K562 (cell line): ENCODE measurements at regions not wholly inside any gene's neighbourhood (a gene's known extent, or its start where the extent isn't known, plus 50 kb on each side); places are given as distances from the start of the nearest gene placed in this dataset.

Experiments
- ATAC-seq: fragments of 200-7000 bp; cut with Tn5 transposase; 3 replicates; pipeline ENCODE4 v1.9.1; 2020; ENCODE audit warnings: moderate library complexity
- BruUV-seq: library from RNA; stranded (reverse); fragments of 400-500 nt; replicated peaks from 2 replicates; lab custom pipeline; 2021; lab: Mats Ljungman, UMichigan
- CTCF ChIA-PET: fragments of 300-600 bp; formaldehyde crosslinking; extraction: SDS; loops from one replicate; lab custom pipeline; 2021; ENCODE audit warnings: low intra/inter-chr PET ratio; lab: Yijun Ruan, JAX
- POLR2A ChIA-PET: fragments of 300-600, 350-650 bp; sonication (Branson Sonifier 250); formaldehyde crosslinking; extraction: SDS; loops from one replicate; lab custom pipeline; 2021; ENCODE audit warnings: antibody characterized with exemption, inconsistent platforms; lab: Yijun Ruan, JAX
- DNase-seq, 4 experiments: peaks; one replicate each; pipeline versions ENCODE4 v3.0.0 to v3.0.0-alpha.2; 2011 to 2018; ENCODE audit warnings: low spot score in 3 of 4, mixed read lengths in 3 of 4; ENCODE audit errors: extremely low read depth in 1 of 4
- FAIRE-seq: peaks from 2 replicates; lab custom pipeline; 2011; peaks lifted over from hg19 to GRCh38; lab: Jason Lieb, UNC
- H2AFZ ChIP-seq: 2 replicates; pipeline ENCODE4 v1.6.0; 2011; ENCODE audit warnings: low read depth, low read length, control low read depth, inconsistent platforms
- H3K27ac ChIP-seq: fragments of 200-600 bp; 3 replicates; pipeline ENCODE4 v1.8.0; 2011; ENCODE audit warnings: low read depth, mild to moderate bottlenecking, control low read depth, inconsistent platforms, low read length, moderate library complexity, mixed read lengths; ENCODE audit errors: extremely low read depth
- H3K27me3 ChIP-seq, 2 experiments: fragments of 300-600 bp in 1 of 2; 2 replicates in 1 of 2; 3 replicates in 1 of 2; pipeline versions ENCODE4 v1.6.0 to v1.8.0; 2011; ENCODE audit warnings: inconsistent platforms in 2 of 2, low read length in 2 of 2, mild to moderate bottlenecking in 1 of 2, mixed read lengths in 1 of 2, moderate library complexity in 1 of 2; ENCODE audit not compliant: control insufficient read depth in 2 of 2, insufficient read depth in 2 of 2
- H3K36me3 ChIP-seq: fragments of 300-600 bp; 3 replicates; pipeline ENCODE4 v1.8.0; 2011; ENCODE audit warnings: mild to moderate bottlenecking, low read length, inconsistent platforms; ENCODE audit not compliant: control insufficient read depth, insufficient read depth
- H3K4me1 ChIP-seq, 2 experiments: fragments of 200-600 bp in 1 of 2; replicated peaks in 1 of 2; 2 replicates in 1 of 2; 3 replicates in 1 of 2; pipeline versions ENCODE4 v1.5.1 to v1.8.0; 2011; ENCODE audit warnings: inconsistent platforms in 2 of 2, low read length in 2 of 2, mild to moderate bottlenecking in 1 of 2, mixed read lengths in 1 of 2, moderate library complexity in 1 of 2; ENCODE audit not compliant: control insufficient read depth in 2 of 2, insufficient read depth in 2 of 2
- H3K4me2 ChIP-seq: 2 replicates; pipeline ENCODE4 v1.6.1; 2011; ENCODE audit warnings: low read length, control low read depth, inconsistent platforms, mixed read lengths; ENCODE audit not compliant: insufficient read depth
- H3K4me3 ChIP-seq: fragments of 200-600 bp; sonication (generic), shearing (Covaris generic); 2 replicates; pipeline ENCODE4 v1.5.1; 2016; ENCODE audit warnings: control low read depth, inconsistent platforms
- H3K79me2 ChIP-seq: fragments of 200-600 bp; 3 replicates; pipeline ENCODE4 v1.8.0; 2011; ENCODE audit warnings: low read length, inconsistent platforms; ENCODE audit not compliant: control insufficient read depth, insufficient read depth
- H3K9ac ChIP-seq, 2 experiments: 2 replicates each; pipeline versions ENCODE4 v1.6.0 to v1.6.1; 2011; ENCODE audit warnings: low read depth in 2 of 2, low read length in 2 of 2, control low read depth in 1 of 2, inconsistent platforms in 1 of 2, mild to moderate bottlenecking in 1 of 2, mixed read lengths in 1 of 2; ENCODE audit not compliant: insufficient read depth in 1 of 2
- H3K9me1 ChIP-seq: one replicate; pipeline ENCODE4 v1.6.0; 2011; ENCODE audit warnings: inconsistent platforms, mild to moderate bottlenecking, low read length, moderate library complexity; ENCODE audit not compliant: control insufficient read depth, insufficient read depth
- H3K9me3 ChIP-seq: replicated peaks from 2 replicates; pipeline ENCODE4 v1.5.1; 2011; ENCODE audit warnings: low read depth, low read length, inconsistent platforms; ENCODE audit not compliant: control insufficient read depth, insufficient read depth
- H4K20me1 ChIP-seq: replicated peaks from 2 replicates; pipeline ENCODE4 v1.6.1; 2011; ENCODE audit warnings: low read length, inconsistent platforms, mixed read lengths; ENCODE audit not compliant: control insufficient read depth, insufficient read depth
- CBFA2T2 ChIP-seq: fragments of 450-650 bp; conservative IDR thresholded peaks from 2 replicates; pipeline ENCODE4 v1.6.1; 2017; ENCODE audit warnings: mild to moderate bottlenecking
- CCAR2 ChIP-seq: fragments of 200-400 bp; formaldehyde crosslinking; IDR thresholded peaks from 2 replicates; pipeline ENCODE4 v1.6.1; 2017; ENCODE audit warnings: mild to moderate bottlenecking, low read depth, low read length
- DDX20 ChIP-seq: fragments of 450-650 bp; IDR thresholded peaks from 2 replicates; pipeline ENCODE4 v1.6.1; 2016; ENCODE audit warnings: missing genetic modification characterization, low read depth, mild to moderate bottlenecking, missing compliant biosample characterization, moderate library complexity
- KAT8 ChIP-seq: fragments of 450-650 bp; IDR thresholded peaks from 2 replicates; pipeline ENCODE4 v1.6.1; 2016; ENCODE audit warnings: low read depth, mild to moderate bottlenecking
- KDM4B ChIP-seq, 2 experiments: fragments of 450-650 bp in 1 of 2; sonication (generic) in 1 of 2; IDR thresholded peaks; 2 replicates each; pipeline ENCODE4 v1.6.1; 2016 to 2017; ENCODE audit warnings: borderline replicate concordance in 2 of 2, antibody characterized with exemption in 1 of 2, low read depth in 1 of 2, mild to moderate bottlenecking in 1 of 2
- MCM5 ChIP-seq: fragments of 450-650 bp; IDR thresholded peaks from 2 replicates; pipeline ENCODE4 v1.6.1; 2016; ENCODE audit warnings: low read depth
- MEF2D ChIP-seq: conservative IDR thresholded peaks from 2 replicates; pipeline ENCODE4 v1.6.1; 2016; ENCODE audit warnings: low read depth, missing genetic modification characterization, missing compliant biosample characterization
- NR3C1 ChIP-seq: sonication (generic); formaldehyde crosslinking; IDR thresholded peaks from 2 replicates; pipeline ENCODE4 v1.8.1; 2022; ENCODE audit warnings: missing genetic modification reagents
- TAF1 ChIP-seq: IDR thresholded peaks from 2 replicates; pipeline ENCODE4 v1.6.1; 2011; ENCODE audit warnings: mild to moderate bottlenecking, low read length, moderate library complexity; ENCODE audit not compliant: insufficient read depth, control insufficient read depth, severe bottlenecking; ENCODE audit errors: extremely low read depth
- THRAP3 ChIP-seq: fragments of 450-650 bp; IDR thresholded peaks from 2 replicates; pipeline ENCODE4 v1.6.1; 2016; ENCODE audit warnings: mild to moderate bottlenecking, inconsistent platforms, borderline replicate concordance
- XRCC5 ChIP-seq: fragments of 200-400 bp; formaldehyde crosslinking; IDR thresholded peaks from 2 replicates; pipeline ENCODE4 v1.6.1; 2017; ENCODE audit warnings: low read depth, mild to moderate bottlenecking, low read length
- ZNF174 ChIP-seq: fragments of 250-450 bp; sonication (Bioruptor Pico); IDR thresholded peaks from 2 replicates; pipeline ENCODE4 v1.4.0; 2020; ENCODE audit warnings: mild to moderate bottlenecking
- ZNF324 ChIP-seq: fragments of 250-450 bp; sonication (Bioruptor Pico); IDR thresholded peaks from 2 replicates; pipeline ENCODE4 v1.4.0; 2020; ENCODE audit warnings: mild to moderate bottlenecking
- ZNF354B ChIP-seq: fragments of 250-450 bp; sonication (Bioruptor Pico); IDR thresholded peaks from 2 replicates; pipeline ENCODE4 v1.4.0; 2020
- WGBS: fragments of 100-300 bp; shearing (Covaris generic); methylation state at CpG from one replicate; pipeline ENCODE4 v1.1.6; 2016; ENCODE audit warnings: low coverage, mixed read lengths; ENCODE audit not compliant: insufficient coverage; ENCODE audit errors: missing lambda C conversion rate; 5-methylcytosine and 5-hydroxymethylcytosine counted together
- in situ Hi-C: fragments of 300-500 bp; cut with MboI; formaldehyde crosslinking; loops from 4 replicates; pipeline ENCODE4 v1.15.0; 2018; ENCODE audit warnings: inconsistent platforms, mixed read lengths
- intact Hi-C: fragments of 100-400 bp; cut with micrococcal nuclease; formaldehyde crosslinking; loops from 2 replicates; pipeline ENCODE4 v1.14.2; 2022
- TF ChIP-seq, protein P1 (sequence below): sonication (generic); formaldehyde crosslinking; IDR thresholded peaks from 2 replicates; pipeline ENCODE4 v1.8.0; 2022; ENCODE audit warnings: missing genetic modification reagents, mild to moderate bottlenecking, borderline replicate concordance

DNA sequence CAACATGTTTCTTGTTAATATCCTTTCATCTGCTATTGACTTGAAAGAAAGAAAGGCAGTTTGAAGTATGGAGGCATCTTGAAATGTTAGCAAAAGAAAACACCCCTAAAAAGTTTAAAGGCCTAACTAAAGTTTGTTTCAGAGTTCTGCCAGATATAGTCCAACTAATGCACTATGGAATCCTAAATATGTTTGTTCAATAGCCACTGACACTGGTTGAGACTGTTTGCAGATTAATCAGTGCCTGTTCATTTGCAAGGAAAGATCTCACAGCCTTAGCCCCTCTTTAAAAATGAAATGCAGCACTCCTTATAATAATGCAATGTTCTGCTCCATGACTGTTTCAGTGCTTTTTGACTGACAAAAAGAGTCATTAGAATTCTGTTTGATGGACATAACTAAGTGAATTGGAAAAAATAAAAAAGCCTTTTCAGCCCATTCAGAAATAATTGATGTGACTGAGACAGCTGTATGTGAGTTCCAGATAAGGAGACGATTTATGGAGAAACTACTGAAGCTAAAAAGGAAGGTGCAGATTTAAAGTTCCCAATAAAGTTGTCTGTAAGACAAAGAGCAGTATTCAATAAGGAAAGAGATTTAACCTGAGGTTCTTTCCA lies 192.0 kb downstream of the PCDH7 start:
- no peak for TF ChIP-seq MCM5
- TF ChIP-seq TAF1: no peak
- no peak for TF ChIP-seq XRCC5
- TF ChIP-seq NR3C1 (CRISPR knock-in tag): no peak
- no peak for TF ChIP-seq ZNF354B
- TF ChIP-seq CCAR2: no peak
- TF ChIP-seq MEF2D (tag): no peak
- TF ChIP-seq DDX20 (tag): no peak
- TF ChIP-seq CBFA2T2: no peak
- TF ChIP-seq KAT8: no peak
- no peak for TF ChIP-seq ZNF174 (CRISPR knock-in tag)
- no peak for TF ChIP-seq KDM4B (IDR thresholded peaks at IDR 0.05; ENCODE audit: borderline replicate concordance in 2 of 2, low read depth in 1 of 2)
- TF ChIP-seq ZNF324 (CRISPR knock-in tag): no peak
- TF ChIP-seq THRAP3: no peak
- TF ChIP-seq, protein P1, sequence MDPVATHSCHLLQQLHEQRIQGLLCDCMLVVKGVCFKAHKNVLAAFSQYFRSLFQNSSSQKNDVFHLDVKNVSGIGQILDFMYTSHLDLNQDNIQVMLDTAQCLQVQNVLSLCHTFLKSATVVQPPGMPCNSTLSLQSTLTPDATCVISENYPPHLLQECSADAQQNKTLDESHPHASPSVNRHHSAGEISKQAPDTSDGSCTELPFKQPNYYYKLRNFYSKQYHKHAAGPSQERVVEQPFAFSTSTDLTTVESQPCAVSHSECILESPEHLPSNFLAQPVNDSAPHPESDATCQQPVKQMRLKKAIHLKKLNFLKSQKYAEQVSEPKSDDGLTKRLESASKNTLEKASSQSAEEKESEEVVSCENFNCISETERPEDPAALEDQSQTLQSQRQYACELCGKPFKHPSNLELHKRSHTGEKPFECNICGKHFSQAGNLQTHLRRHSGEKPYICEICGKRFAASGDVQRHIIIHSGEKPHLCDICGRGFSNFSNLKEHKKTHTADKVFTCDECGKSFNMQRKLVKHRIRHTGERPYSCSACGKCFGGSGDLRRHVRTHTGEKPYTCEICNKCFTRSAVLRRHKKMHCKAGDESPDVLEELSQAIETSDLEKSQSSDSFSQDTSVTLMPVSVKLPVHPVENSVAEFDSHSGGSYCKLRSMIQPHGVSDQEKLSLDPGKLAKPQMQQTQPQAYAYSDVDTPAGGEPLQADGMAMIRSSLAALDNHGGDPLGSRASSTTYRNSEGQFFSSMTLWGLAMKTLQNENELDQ (CRISPR knock-in tag): no peak
- Histone ChIP-seq H3K9me1 (no peaks in the 10 kb centered on the region), H3K4me2 (no peak overlapping the region), H3K27ac (no peak overlapping the region), H3K79me2 (no peaks in the 10 kb centered on the region), H3K4me3 (no peak overlapping the region), H2AFZ (no peak overlapping the region), H3K36me3 (no peaks in the 10 kb centered on the region), H3K9me3 (no peaks in the 10 kb centered on the region), H3K4me1 (no peaks in the 10 kb centered on the region), H4K20me1 (no peaks in the 10 kb centered on the region), H3K9ac (no peak overlapping the region), H3K27me3 (no peaks in the 10 kb centered on the region)
- in situ Hi-C loops (no loop called here), intact Hi-C loops (no loop called here)
- POLR2A ChIA-PET: no interaction called here
- 0% methylated on average over 1 of the region's 1 CpG for WGBS
- CTCF ChIA-PET: no interaction called here
- DNase-seq (no peak), ATAC-seq (no peak), FAIRE-seq (no peak)
- BruUV-seq: no TSS peak
